PC-9 (cell line): ENCODE measurements at regions not wholly inside any gene's neighbourhood (a gene's known extent, or its start where the extent isn't known, plus 50 kb on each side); places are given as distances from the start of the nearest gene placed in this dataset.

ENCODE experiments used
- BruUV-seq: library from RNA; stranded (reverse); fragments of 400-500 nt; replicated peaks from 2 replicates; lab custom pipeline; 2021; lab: Mats Ljungman, UMichigan
- CTCF ChIA-PET: fragments of 300-600 bp; sonication (Branson Sonifier 250); formaldehyde crosslinking; loops from one replicate; lab custom pipeline; 2022; ENCODE audit warnings: antibody characterized with exemption; lab: Charles Lee
- POLR2A ChIA-PET: fragments of 300-600 bp; sonication (Branson Sonifier 250); formaldehyde crosslinking; loops from one replicate; lab custom pipeline; 2022; ENCODE audit warnings: antibody characterized with exemption; ENCODE audit not compliant: unreplicated experiment; lab: Charles Lee
- DNase-seq, 2 experiments: peaks; one replicate each; pipeline versions ENCODE4 v3.0.0 to v3.0.0-alpha.2; 2015 to 2022; ENCODE audit warnings: mixed read lengths in 1 of 2
- H2AFZ ChIP-seq: fragments of 200-600 bp; sonication (generic); 2 replicates; pipeline ENCODE4 v1.8.1; 2017; ENCODE audit warnings: antibody characterized with exemption
- H3F3A ChIP-seq: fragments of 200-600 bp; sonication (generic); 2 replicates; pipeline ENCODE4 v1.8.1; 2017; ENCODE audit warnings: antibody characterized with exemption, mild to moderate bottlenecking, low read depth; ENCODE audit not compliant: insufficient read depth
- H3K27ac ChIP-seq: fragments of 200-600 bp; sonication (generic); 2 replicates; pipeline ENCODE4 v1.6.1; 2016; ENCODE audit warnings: mixed run types
- H3K27me3 ChIP-seq: fragments of 200-600 bp; sonication (generic); 2 replicates; pipeline ENCODE4 v1.6.1; 2016; ENCODE audit warnings: low read depth, mixed run types; ENCODE audit not compliant: insufficient read depth
- H3K36me3 ChIP-seq: fragments of 200-600 bp; sonication (generic); 2 replicates; pipeline ENCODE4 v1.6.1; 2016; ENCODE audit warnings: low read depth, mixed run types
- H3K4me1 ChIP-seq: fragments of 200-600 bp; sonication (generic); replicated peaks from 2 replicates; pipeline ENCODE4 v1.6.1; 2016; ENCODE audit warnings: mixed run types; ENCODE audit not compliant: insufficient read depth
- H3K4me2 ChIP-seq: fragments of 200-600 bp; sonication (generic); 2 replicates; pipeline ENCODE4 v1.6.1; 2017; ENCODE audit warnings: mixed run types
- H3K4me3 ChIP-seq: fragments of 200-600 bp; sonication (generic); 2 replicates; pipeline ENCODE4 v1.6.1; 2016; ENCODE audit warnings: mixed run types
- H3K79me2 ChIP-seq: fragments of 200-600 bp; sonication (generic); 2 replicates; pipeline ENCODE4 v1.6.1; 2017; ENCODE audit warnings: low read depth, mixed run types
- H3K9me2 ChIP-seq: fragments of 200-600 bp; sonication (generic); 2 replicates; pipeline ENCODE4 v1.8.1; 2017; ENCODE audit warnings: mild to moderate bottlenecking; ENCODE audit not compliant: insufficient read depth
- H3K9me3 ChIP-seq: fragments of 200-600 bp; sonication (generic); 2 replicates; pipeline ENCODE4 v1.8.1; 2016; ENCODE audit warnings: low read depth; ENCODE audit not compliant: insufficient read depth
- H4K20me1 ChIP-seq: fragments of 200-600 bp; sonication (generic); 2 replicates; pipeline ENCODE4 v1.8.1; 2017; ENCODE audit not compliant: insufficient read depth
- CTCF ChIP-seq: fragments of 200-600 bp; sonication (generic); conservative IDR thresholded peaks from 2 replicates; pipeline ENCODE4 v1.6.1; 2017; ENCODE audit warnings: mixed run types, antibody characterized with exemption, mild to moderate bottlenecking, moderate library complexity
- EZH2 ChIP-seq: fragments of 200-600 bp; sonication (generic); IDR thresholded peaks from 2 replicates; pipeline ENCODE4 v1.8.0; 2017; ENCODE audit warnings: antibody characterized with exemption, low read depth
- intact Hi-C: fragments of 100-400 bp; cut with micrococcal nuclease; formaldehyde crosslinking; loops from one replicate; pipeline ENCODE4 v1.10.0; 2022; ENCODE audit not compliant: unreplicated experiment

- Histone ChIP-seq H3F3A (no peaks in the 10 kb centered on the region), H2AFZ (no peak overlapping the region), H3K36me3 (no peaks in the 10 kb centered on the region), H3K4me2 (no peak overlapping the region), H3K4me1 (no peaks in the 10 kb centered on the region), H3K27me3 (peaks cover 60% of the 10 kb centered on the region), H3K79me2 (no peaks in the 10 kb centered on the region), H3K9me2 (no peaks in the 10 kb centered on the region), H3K4me3 (no peak overlapping the region), H4K20me1 (no peaks in the 10 kb centered on the region), H3K27ac (no peak overlapping the region), H3K9me3 (no peaks in the 10 kb centered on the region)
- no TSS peak for BruUV-seq
- ChIA-PET POLR2A (no interaction called here), CTCF (no interaction called here)
- no peak for TF ChIP-seq CTCF
- TF ChIP-seq EZH2: no peak
- intact Hi-C loops: no loop called here
- no peak for DNase-seq
Observed at GRCh38 chr22:48936391-48936790, 891.3 kb downstream of the BRD1 start.

GRCh38 chr22:48934446-48934845, 893.2 kb downstream of the BRD1 start:
- H3K27ac ChIP-seq: no peak overlapping the region
- H3F3A ChIP-seq: no peaks in the 10 kb centered on the region
- no peaks in the 10 kb centered on the region for H3K36me3 ChIP-seq
- no peak overlapping the region for H3K4me2 ChIP-seq
- H3K4me1 ChIP-seq: no peaks in the 10 kb centered on the region
- H3K79me2 ChIP-seq: no peaks in the 10 kb centered on the region
- peaks cover 58% of the 10 kb centered on the region for H3K27me3 ChIP-seq
- ChIA-PET POLR2A (no interaction called here), CTCF (no interaction called here)
- DNase-seq: no peak
- no peaks in the 10 kb centered on the region for H4K20me1 ChIP-seq
- no peak overlapping the region for H2AFZ ChIP-seq
- no TSS peak for BruUV-seq
- H3K9me3 ChIP-seq: no peaks in the 10 kb centered on the region
- no peak overlapping the region for H3K4me3 ChIP-seq
- no peak for TF ChIP-seq CTCF
- no peak for TF ChIP-seq EZH2
- intact Hi-C loops: no loop called here
- no peaks in the 10 kb centered on the region for H3K9me2 ChIP-seq

GRCh38 chr22:48931452-48931851, 896.2 kb downstream of the BRD1 start:
- CTCF ChIA-PET: no interaction called here

More at GRCh38 chr22:48931452-48931851, 896.2 kb downstream of the BRD1 start:
- POLR2A ChIA-PET: no interaction called here
- Histone ChIP-seq H3K9me2 (no peaks in the 10 kb centered on the region), H3K9me3 (no peaks in the 10 kb centered on the region), H3K79me2 (no peaks in the 10 kb centered on the region), H3K27me3 (peaks cover 57% of the 10 kb centered on the region), H3K4me2 (no peak overlapping the region), H2AFZ (no peak overlapping the region), H3F3A (no peaks in the 10 kb centered on the region), H4K20me1 (no peaks in the 10 kb centered on the region), H3K27ac (no peak overlapping the region), H3K4me1 (no peaks in the 10 kb centered on the region), H3K36me3 (no peaks in the 10 kb centered on the region), H3K4me3 (no peak overlapping the region)
- no TSS peak for BruUV-seq
- intact Hi-C loops: no loop called here
- no peak for TF ChIP-seq EZH2
- no peak for TF ChIP-seq CTCF
- no peak for DNase-seq
